Fibroblast of peridontal ligament (primary cell): ENCODE measurements at regions not wholly inside any gene's neighbourhood (a gene's known extent, or its start where the extent isn't known, plus 50 kb on each side); places are given as distances from the start of the nearest gene placed in this dataset.
A peak's percentile ranks its signal among the peaks of the same experiment; 100 is the strongest.

Experiments
- DNase-seq: peaks from one replicate; pipeline ENCODE4 v3.0.0-alpha.2; 2010; ENCODE audit errors: extremely low read depth

DNA sequence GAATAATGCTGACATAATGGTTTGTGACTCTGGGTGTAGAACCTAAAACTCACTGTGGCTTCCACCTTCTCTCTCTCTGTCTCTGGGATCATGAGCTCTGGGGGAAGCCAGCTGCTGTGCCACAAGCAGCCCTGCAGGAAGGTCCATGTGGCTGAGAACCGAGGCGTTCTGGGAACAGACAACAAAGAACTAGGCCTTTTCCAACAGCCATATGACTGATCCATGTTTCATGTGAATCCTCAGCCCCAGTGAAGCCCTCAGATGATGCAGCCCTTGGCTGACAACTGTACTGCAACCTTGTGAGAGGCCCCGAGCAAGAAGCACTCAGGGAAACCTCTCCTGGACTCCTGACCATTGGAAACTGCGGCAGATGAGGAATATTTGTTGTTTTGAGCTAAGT lies 56.6 kb downstream of the HLA-G start:
- no peak for DNase-seq

DNA sequence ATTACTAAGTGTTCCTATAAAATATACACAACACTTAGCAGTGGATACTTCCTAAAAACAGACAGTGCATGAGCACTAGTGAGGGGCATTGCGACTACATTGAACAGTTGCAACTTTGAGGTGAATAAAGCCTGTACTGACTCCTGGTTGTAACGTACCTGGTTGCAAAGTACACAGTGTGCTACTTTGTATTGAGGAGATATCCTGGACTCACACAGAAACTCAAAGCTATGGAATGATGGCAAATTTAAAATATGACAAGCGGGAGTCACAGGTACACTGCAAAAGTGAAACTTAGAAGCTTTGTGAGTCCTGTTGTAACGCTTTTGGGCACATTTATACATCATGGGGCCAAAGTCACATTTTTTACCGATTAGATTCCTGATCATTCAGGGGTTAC lies 55.6 kb upstream of the HLA-A start:
- no peak for DNase-seq

DNA sequence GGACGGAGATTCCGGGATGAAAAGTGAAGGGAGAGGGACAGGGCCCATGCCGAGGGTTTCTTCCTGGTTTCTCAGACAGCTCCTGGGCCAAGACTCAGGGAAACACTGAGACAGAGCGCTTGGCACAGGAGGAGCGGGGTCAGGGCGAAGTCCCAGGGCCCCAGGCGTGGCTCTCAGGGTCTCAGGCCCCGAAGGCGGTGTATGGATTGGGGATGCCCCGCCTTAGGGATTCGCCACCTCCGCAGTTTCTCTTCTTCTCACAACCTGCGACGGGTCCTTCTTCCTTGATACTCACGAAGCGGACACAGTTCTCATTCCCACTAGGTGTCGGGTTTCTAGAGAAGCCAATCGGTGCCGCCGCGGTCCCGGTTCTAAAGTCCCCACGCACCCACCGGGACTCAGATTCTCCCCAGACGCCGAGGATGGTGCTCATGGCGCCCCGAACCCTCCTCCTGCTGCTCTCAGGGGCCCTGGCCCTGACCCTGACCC lies 55.0 kb upstream of the HLA-A start:
- peak; percentile 39 for DNase-seq

DNA sequence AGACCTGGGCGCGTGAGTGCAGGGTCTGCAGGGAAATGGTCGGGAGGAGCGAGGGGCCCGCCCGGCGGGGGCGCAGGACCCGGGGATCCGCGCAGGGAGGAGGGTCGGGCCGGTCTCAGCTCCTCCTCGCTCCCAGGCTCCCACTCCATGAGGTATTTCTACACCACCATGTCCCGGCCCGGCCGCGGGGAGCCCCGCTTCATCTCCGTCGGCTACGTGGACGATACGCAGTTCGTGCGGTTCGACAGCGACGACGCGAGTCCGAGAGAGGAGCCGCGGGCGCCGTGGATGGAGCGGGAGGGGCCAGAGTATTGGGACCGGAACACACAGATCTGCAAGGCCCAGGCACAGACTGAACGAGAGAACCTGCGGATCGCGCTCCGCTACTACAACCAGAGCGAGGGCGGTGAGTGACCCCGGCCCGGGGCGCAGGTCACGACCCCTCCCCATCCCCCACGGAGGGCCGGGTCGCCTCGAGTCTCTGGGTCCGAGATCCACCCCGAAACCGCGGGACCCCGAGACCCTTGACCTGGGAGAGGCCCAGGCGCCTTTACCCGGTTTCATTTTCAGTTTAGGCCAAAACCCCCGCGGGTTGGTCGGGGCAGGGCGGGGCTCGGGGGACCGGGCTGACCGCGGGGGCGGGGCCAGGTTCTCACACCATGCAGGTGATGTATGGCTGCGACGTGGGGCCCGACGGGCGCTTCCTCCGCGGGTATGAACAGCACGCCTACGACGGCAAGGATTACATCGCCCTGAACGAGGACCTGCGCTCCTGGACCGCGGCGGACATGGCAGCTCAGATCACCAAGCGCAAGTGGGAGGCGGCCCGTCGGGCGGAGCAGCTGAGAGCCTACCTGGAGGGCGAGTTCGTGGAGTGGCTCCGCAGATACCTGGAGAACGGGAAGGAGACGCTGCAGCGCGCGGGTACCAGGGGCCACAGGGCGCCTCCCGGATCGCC lies 54.2 kb upstream of the HLA-A start:
- DNase-seq = peak; percentile 56
